Activated CD4-positive, alpha-beta T cell treated with anti-CD3 and anti-CD28 coated beads, Interleukin-2, amount 10 ng/mL, durations not matched to agents 24 days and 14 days (primary cell): ENCODE measurements at regions not wholly inside any gene's neighbourhood (a gene's known extent, or its start where the extent isn't known, plus 50 kb on each side); places are given as distances from the start of the nearest gene placed in this dataset.
"Not testable (repeated sequence)": the region's sequence is repeated elsewhere in the genome, so short reads cannot be mapped to it uniquely, and the experiment has no call there.

Experiments used
- DNase-seq: peaks from one replicate; pipeline ENCODE4 v3.0.0; 2022
- H3K27ac Mint-ChIP-seq: one replicate; pipeline ENCODE4 v1.8.0; 2022; ENCODE audit warnings: mild to moderate bottlenecking, mixed read lengths
- H3K27me3 Mint-ChIP-seq: one replicate; pipeline ENCODE4 v1.8.0; 2022; ENCODE audit warnings: mixed read lengths
- H3K36me3 Mint-ChIP-seq: one replicate; pipeline ENCODE4 v1.8.0; 2022; ENCODE audit warnings: low read depth, mild to moderate bottlenecking, mixed read lengths
- H3K4me1 Mint-ChIP-seq: one replicate; pipeline ENCODE4 v1.8.0; 2021; ENCODE audit warnings: mixed read lengths
- H3K4me3 Mint-ChIP-seq: one replicate; pipeline ENCODE4 v1.8.0; 2022; ENCODE audit warnings: mild to moderate bottlenecking, moderate library complexity, mixed read lengths
- H3K9me3 Mint-ChIP-seq: one replicate; pipeline ENCODE4 v1.8.0; 2021; ENCODE audit warnings: mixed read lengths
- intact Hi-C: fragments of 100-400 bp; cut with micrococcal nuclease; formaldehyde crosslinking; loops from one replicate; pipeline ENCODE4 v1.15.1; 2023

DNA sequence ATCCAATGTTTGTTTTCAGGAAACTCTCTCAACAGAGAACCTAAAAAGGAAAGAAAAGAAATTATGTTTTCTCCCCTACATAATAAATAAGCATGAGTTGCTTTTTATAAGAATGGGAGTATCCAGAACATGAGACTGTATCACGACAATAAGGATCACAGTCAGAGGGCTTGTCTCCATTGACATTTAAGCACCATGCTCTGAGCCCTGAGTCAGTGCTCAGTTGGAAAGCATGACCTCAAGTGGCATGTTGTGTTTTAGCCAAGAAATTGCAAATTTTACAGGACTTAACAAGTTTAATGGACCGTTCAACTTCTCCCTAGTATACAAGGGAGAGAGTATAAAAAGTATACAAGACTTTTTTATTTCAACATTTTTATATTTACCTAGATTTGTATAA, 431.6 kb downstream of the GJA1 start:
- Mint-ChIP-seq H3K9me3 (peaks cover 3% of the 10 kb centered on the region), H3K27ac (no peak overlapping the region), H3K27me3 (no peaks in the 10 kb centered on the region), H3K4me1 (no peaks in the 10 kb centered on the region), H3K4me3 (no peak overlapping the region), H3K36me3 (no peaks in the 10 kb centered on the region)
- DNase-seq = no peak
- intact Hi-C loops = no loop called here

DNA sequence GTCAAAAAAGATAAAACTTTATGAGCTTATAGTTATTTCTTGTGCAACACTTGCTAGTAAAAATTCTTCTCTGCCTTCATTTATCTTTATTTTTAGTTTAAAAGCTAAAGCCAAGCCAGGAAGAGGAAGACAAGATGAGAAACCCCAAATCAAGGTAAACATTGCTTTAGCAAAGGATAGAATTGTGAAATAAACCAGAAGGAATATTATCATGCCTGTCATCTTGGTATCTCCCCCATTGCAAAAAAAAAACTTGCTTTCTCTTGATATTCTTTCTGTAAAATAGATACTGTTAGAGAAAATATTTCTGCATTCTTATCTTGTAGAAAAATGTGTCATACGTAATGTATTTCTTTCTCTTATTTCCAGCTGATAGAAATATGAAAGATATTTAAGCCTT, 432.8 kb downstream of the GJA1 start:
- Mint-ChIP-seq H3K4me1 (no peaks in the 10 kb centered on the region), H3K36me3 (no peaks in the 10 kb centered on the region), H3K27me3 (no peaks in the 10 kb centered on the region), H3K4me3 (no peak overlapping the region), H3K9me3 (peaks cover 3% of the 10 kb centered on the region), H3K27ac (no peak overlapping the region)
- intact Hi-C loops = no loop called here
- DNase-seq = no peak

DNA sequence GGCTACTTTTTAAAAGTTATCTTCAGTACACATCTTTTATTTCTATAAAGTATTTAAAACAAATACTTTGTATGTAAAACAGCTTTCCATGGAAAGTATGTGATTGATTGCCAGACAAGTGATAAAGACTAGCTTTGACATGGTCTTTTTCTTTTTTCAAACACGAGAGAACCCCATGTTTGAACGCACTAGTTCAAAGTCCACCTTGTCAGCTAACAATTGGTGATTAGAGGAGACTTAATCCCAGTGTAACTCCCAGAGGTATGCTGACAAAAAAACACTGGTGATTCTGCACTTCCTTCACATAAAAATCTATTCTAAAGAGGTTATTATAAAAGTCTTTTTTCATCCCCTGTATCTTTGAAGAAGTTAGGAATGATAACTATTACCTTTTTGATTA, 438.1 kb downstream of the GJA1 start:
- intact Hi-C loops = no loop called here
- no peaks in the 10 kb centered on the region for H3K27me3 Mint-ChIP-seq
- DNase-seq = no peak
- H3K36me3 Mint-ChIP-seq = no peaks in the 10 kb centered on the region
- no peak overlapping the region for H3K4me3 Mint-ChIP-seq
- H3K4me1 Mint-ChIP-seq = no peaks in the 10 kb centered on the region
- peaks cover 3% of the 10 kb centered on the region for H3K9me3 Mint-ChIP-seq
- H3K27ac Mint-ChIP-seq = no peak overlapping the region

DNA sequence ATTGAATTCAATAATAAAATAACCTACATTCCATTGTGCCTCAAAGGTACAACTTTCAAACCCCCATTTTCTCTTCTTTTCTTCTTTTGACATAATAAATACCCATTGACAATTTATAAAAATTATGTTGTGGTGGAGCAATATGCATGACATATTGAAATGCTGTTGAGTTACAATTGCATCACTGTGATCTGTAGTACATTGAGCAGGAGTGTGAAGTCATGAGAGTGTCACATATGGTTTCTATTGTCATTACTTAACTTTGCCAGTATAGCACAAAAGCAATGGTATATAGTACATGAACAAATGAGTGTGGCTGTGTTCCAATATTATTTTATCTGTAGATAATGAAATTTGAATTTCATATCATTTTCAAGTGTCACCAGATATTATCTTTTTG, 441.3 kb downstream of the GJA1 start:
- H3K36me3 Mint-ChIP-seq = no peaks in the 10 kb centered on the region
- no peaks in the 10 kb centered on the region for H3K4me1 Mint-ChIP-seq
- DNase-seq = no peak
- no peaks in the 10 kb centered on the region for H3K27me3 Mint-ChIP-seq
- intact Hi-C loops = no loop called here
- no peak overlapping the region for H3K4me3 Mint-ChIP-seq
- no peaks in the 10 kb centered on the region for H3K9me3 Mint-ChIP-seq
- no peak overlapping the region for H3K27ac Mint-ChIP-seq

DNA sequence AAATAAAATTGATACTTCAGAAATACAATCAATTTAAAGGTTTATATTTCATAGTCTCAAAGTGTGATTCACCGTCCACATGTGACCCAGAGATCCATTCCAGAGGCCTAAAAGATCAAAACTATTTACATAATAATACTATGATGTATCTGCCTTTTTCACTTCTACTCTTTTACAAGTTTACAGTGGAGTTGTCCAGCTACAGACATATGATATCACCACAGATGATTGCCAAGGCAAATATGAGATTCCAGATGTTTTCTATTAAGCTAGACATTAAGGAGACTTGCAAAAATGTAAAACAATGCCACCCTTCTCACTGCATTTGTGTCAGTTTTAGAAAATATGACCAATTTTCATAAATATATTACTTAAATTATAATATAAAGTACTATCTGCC, 443.7 kb downstream of the GJA1 start:
- intact Hi-C loops = no loop called here
- Mint-ChIP-seq H3K27ac (no peak overlapping the region), H3K27me3 (no peaks in the 10 kb centered on the region), H3K9me3 (no peaks in the 10 kb centered on the region), H3K4me1 (no peaks in the 10 kb centered on the region), H3K4me3 (no peak overlapping the region), H3K36me3 (no peaks in the 10 kb centered on the region)
- DNase-seq = no peak

DNA sequence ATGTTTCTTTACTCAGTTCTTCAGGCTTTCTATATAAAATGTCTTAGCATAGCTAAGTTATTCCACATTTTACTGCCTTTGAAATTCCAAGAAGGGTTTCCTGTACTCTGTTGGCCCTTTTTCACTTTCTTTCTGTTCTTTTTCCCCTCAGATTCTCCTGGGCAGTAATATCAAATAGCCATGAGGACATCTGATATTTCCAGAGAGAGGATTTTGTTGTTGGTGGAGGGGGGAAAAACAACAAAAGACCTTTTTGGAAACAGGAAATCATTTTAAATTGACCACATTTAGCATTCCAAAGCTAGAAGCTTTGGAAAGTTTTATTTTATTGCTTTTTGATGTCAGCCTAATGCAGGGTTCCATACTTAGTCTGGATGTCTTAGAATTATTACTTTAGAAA, 445.4 kb downstream of the GJA1 start:
- no peaks in the 10 kb centered on the region for H3K27me3 Mint-ChIP-seq
- intact Hi-C loops = no loop called here
- no peaks in the 10 kb centered on the region for H3K36me3 Mint-ChIP-seq
- no peak overlapping the region for H3K27ac Mint-ChIP-seq
- no peaks in the 10 kb centered on the region for H3K4me1 Mint-ChIP-seq
- no peak for DNase-seq
- no peak overlapping the region for H3K4me3 Mint-ChIP-seq
- no peaks in the 10 kb centered on the region for H3K9me3 Mint-ChIP-seq

DNA sequence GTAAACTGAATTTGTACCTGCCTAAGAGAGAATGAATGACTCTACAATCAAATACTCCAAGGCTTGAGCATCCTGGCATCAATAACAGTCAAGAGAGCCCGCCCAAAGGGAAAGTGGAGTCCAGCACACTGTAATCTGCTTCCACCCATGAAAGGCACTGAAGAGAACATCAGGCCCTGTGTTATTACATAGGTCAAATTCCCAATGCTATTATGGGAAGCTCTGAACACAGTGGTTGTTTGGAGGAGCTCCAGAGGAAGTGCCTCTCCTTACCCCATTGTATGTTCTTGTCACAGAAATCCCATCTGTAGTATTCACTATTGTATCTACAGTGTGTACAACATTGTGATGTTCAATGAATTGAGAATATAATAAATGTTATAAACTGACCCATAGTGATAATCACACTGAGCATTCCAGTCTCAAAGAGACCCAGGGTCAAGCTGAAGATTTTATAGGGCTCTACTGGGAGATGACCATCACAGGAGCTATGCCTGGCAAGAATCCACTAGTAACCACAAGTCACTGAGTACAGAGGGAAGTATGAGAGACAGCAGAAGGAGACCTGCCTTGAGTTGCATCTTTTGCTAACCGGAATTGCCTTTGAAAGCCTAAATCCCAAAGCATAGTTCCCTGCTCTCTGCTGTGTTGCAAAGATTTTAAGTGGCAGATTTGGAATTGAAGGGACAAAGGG, 446.7 kb downstream of the GJA1 start:
- Mint-ChIP-seq H3K4me1 (no peaks in the 10 kb centered on the region), H3K27ac (no peak overlapping the region), H3K9me3 (no peaks in the 10 kb centered on the region), H3K4me3 (no peak overlapping the region), H3K27me3 (no peaks in the 10 kb centered on the region), H3K36me3 (no peaks in the 10 kb centered on the region)
- intact Hi-C loops = no loop called here
- DNase-seq = no peak

DNA sequence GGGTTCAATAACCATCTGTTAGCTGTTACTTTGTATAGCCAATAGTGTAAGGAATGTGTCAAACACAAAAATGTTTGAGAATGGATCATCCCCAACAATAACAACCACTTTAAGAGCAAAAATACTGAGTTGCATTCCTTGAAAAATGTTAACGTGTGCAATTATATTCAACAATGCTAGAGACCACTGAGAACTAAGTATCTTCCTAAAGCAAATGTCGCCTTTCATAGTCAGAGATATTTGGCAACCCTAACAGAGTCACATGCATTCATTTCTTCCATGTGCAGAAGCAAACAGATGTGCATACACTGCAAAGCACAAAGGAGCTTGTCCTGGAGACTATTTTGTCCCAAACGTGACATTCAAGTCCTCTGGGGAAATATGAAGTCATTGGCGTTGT, 448.6 kb downstream of the GJA1 start:
- no peaks in the 10 kb centered on the region for H3K36me3 Mint-ChIP-seq
- H3K9me3 Mint-ChIP-seq = no peaks in the 10 kb centered on the region
- no peak overlapping the region for H3K4me3 Mint-ChIP-seq
- no peak overlapping the region for H3K27ac Mint-ChIP-seq
- no peaks in the 10 kb centered on the region for H3K27me3 Mint-ChIP-seq
- intact Hi-C loops = no loop called here
- no peak for DNase-seq
- no peaks in the 10 kb centered on the region for H3K4me1 Mint-ChIP-seq

DNA sequence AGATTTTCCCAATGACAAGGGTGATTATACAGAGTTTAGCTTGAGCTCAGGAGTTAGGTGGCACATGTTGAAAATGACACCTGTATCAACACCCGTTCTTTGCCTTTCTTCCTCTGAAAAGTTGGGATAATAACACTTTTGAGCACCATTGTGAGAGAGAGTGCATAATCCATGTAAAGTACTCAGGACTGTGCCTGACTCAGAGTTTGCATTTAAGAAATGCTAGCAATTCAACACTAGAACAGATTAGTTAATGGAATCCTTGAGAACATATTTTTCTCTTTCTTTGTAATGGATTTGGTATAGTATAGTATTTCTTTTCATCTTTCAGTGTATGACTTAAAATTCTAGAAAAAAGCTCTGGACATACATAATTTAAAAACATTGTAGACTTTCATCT, 449.2 kb downstream of the GJA1 start:
- intact Hi-C loops = no loop called here
- Mint-ChIP-seq H3K27me3 (no peaks in the 10 kb centered on the region), H3K4me3 (no peak overlapping the region), H3K4me1 (no peaks in the 10 kb centered on the region), H3K27ac (no peak overlapping the region), H3K36me3 (no peaks in the 10 kb centered on the region), H3K9me3 (no peaks in the 10 kb centered on the region)
- no peak for DNase-seq

DNA sequence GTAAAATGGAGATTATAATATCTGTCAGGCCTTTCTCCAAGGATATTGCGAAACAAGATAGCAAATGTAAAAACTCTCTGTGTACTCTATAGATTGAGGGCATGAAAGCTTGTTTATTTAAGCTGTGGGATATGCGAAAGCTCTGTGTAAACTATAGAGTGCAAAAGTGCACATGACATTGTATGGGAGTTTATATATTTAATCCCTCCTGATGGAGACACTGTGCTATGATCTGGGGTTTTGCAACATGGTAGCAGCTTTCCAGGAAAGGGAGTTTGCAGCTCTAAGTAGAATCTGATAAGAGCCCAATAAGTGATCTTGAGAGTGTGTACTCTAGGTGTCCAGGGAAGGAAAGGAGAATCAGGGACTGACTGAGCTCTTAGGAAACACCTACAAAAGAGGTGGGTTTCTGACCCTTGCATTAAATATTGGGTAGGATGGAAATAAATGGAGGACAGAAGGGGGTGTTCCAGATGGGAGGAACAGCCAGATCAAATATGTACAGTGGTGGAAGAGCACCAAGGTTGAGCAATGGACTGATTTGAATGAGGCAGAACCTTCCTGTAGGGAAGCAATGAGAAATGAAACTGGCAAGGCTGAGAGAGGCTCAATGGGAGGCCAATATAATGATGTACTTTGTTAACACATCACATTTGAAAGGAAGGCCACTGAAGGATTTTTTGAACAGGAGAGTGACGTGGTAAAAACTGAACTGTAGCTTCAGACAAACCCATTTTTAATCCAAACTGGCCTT, 450.1 kb downstream of the GJA1 start:
- H3K36me3 Mint-ChIP-seq = no peaks in the 10 kb centered on the region
- intact Hi-C loops = no loop called here
- no peak for DNase-seq
- H3K4me1 Mint-ChIP-seq = no peaks in the 10 kb centered on the region
- no peaks in the 10 kb centered on the region for H3K27me3 Mint-ChIP-seq
- no peaks in the 10 kb centered on the region for H3K9me3 Mint-ChIP-seq
- no peak overlapping the region for H3K27ac Mint-ChIP-seq
- H3K4me3 Mint-ChIP-seq = no peak overlapping the region

DNA sequence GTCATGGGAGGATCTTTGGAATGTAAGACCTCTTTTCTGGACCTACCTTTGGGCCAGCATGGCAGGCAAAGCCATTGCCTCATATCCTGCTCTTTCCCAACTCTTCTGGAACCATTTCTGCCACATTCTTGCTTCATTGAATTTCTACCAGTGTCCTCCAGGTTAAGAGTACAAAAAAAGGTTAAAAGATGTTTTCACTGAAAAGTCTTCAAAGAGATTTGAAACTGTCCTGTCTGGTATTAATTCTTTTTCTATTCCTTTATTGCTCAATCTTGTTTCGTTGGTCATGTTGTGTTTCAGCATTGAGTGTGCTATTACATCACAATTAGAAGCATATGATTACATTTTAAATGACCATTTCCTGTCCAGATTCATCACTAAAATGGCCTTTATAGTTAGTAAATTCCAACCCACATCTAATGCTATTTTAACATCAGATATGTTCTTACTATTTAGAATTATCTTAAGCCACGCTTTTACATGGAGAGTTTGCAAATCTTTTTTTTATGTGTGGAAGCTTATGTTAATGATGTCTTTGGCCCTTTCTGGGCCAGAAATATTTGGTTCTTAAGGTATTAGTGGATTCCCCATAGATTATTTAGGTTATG, 450.9 kb downstream of the GJA1 start:
- Mint-ChIP-seq H3K27ac (no peak overlapping the region), H3K9me3 (no peaks in the 10 kb centered on the region), H3K4me1 (no peaks in the 10 kb centered on the region), H3K4me3 (no peak overlapping the region), H3K36me3 (no peaks in the 10 kb centered on the region), H3K27me3 (no peaks in the 10 kb centered on the region)
- intact Hi-C loops = no loop called here
- DNase-seq = no peak

DNA sequence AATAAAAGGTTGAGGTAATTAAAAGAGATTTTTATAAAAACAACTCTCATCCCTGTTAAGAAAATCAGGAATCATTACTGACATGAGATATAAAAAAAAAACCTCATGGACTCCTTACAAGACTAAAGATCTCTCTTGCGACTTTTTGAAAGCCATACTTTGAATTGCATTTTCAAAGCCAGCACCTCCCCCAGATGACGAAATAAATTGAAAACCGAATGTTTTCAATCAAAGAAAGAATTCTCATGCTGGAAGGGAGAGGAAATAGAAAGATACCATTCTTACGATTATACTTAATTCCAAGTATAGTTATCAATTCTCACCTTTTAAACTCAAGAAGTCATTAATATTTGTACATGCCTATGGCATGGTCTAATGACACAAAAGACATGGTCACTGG, 452.3 kb downstream of the GJA1 start:
- H3K4me3 Mint-ChIP-seq = no peak overlapping the region
- H3K9me3 Mint-ChIP-seq = no peaks in the 10 kb centered on the region
- DNase-seq = no peak
- no peaks in the 10 kb centered on the region for H3K36me3 Mint-ChIP-seq
- no peak overlapping the region for H3K27ac Mint-ChIP-seq
- intact Hi-C loops = no loop called here
- no peaks in the 10 kb centered on the region for H3K4me1 Mint-ChIP-seq
- H3K27me3 Mint-ChIP-seq = no peaks in the 10 kb centered on the region

DNA sequence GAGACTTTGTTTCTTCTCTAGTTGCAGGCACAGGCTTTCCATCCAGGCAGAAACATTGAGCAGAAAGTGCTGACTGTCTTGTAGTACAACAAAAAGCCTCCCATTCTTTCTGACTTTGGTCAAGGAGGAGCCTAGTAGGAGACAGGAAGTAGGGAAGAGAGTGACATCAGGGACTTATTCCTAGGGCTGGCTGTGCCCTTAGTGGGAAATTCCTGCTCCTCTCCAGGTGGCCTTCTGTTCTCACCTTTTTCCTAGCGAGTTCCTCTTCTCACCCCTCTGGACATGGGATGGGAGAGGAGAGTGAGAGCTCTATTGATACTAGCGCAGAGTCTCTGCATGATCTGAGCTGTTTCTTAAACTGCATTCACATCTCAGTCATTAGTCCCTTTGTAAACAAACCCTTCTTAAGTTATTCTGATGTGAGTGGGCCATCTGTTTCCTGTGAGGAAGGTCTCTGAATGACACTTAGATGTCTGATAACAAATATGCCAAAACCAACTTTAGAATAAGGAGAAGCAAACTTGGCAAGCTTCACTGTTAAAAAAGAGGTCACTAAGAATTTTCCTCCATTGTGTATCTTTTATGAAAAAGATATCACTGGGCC, 455.0 kb downstream of the GJA1 start:
- Mint-ChIP-seq H3K4me3 (no peak overlapping the region), H3K4me1 (no peaks in the 10 kb centered on the region), H3K9me3 (no peaks in the 10 kb centered on the region), H3K27me3 (no peaks in the 10 kb centered on the region), H3K27ac (no peak overlapping the region), H3K36me3 (no peaks in the 10 kb centered on the region)
- no peak for DNase-seq
- intact Hi-C loops = no loop called here

DNA sequence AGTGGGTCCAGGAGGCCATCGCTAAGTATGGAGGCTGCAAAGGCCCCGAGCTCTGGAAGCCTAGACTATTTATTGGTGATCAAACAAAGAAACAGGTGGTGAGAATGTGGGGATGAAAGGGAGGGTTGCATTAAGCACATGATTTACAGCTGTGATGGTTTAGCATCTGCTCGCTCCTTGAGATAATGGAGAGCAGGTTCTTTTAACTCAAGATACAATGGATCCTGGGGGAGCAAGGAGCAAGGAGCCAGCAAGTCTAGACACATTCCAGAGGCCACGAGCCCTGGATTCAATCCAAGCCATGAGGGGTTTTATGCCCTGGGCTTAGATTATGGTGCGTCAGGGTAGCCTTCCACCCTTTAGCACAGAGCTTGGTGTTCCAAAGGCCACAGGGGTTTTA, 460.3 kb downstream of the GJA1 start:
- not testable (repeated sequence) for H3K9me3 Mint-ChIP-seq, H3K27me3 Mint-ChIP-seq

More for the DNA sequence above, 460.3 kb downstream of the GJA1 start:
- H3K4me1 Mint-ChIP-seq, intact Hi-C loops, H3K27ac Mint-ChIP-seq, DNase-seq, H3K36me3 Mint-ChIP-seq, H3K4me3 Mint-ChIP-seq: not testable (repeated sequence)
